ENCODE measurements at regions not wholly inside any gene's neighbourhood (a gene's known extent, or its start where the extent isn't known, plus 50 kb on each side); places are given as distances from the start of the nearest gene placed in this dataset.
"Not testable (repeated sequence)": the region's sequence is repeated elsewhere in the genome, so short reads cannot be mapped to it uniquely, and the experiment has no call there.

DNA sequence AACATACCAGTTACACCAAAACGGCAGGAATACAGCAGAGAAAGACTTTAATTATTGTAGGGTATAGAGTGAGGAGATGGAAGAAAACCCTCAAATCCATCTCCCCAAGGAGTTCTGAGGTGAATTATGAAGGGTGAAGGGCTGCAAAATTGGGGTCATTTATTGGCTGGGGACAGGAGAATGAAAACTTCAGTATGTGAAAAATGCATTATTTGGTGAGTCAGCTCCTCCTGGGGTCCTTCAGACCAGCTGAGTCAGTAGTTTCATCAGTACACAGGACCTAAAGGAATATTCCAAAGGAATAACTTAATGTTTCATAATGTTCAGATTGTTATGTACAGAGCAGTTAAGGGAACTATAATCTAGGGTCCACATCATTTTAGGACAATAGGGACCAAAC lies 566.0 kb downstream of the GBE1 start:
- Histone ChIP-seq H3K9me3 (no peaks in the 10 kb centered on the region), H3K27ac (no peak overlapping the region), H3K4me3 (no peak overlapping the region), H3K4me1 (no peaks in the 10 kb centered on the region), H3K4me2 (no peak overlapping the region)
- ChIA-PET POLR2A (no interaction called here), CTCF (interaction anchor here (0.6 kb wide), 1 partner anchor 795 kb away, joined by 4 read pairs; no protein-coding TSS in a partner anchor)
- DNase-seq (ENCODE audit: low read depth in 1 of 2, low spot score in 1 of 2) (no peak), ATAC-seq (no peak), FAIRE-seq (no peak)
- 16% methylated on average over 1 of the region's 1 CpG for WGBS (ENCODE audit: missing lambda C conversion rate)
- TF ChIP-seq ZFP36 (IDR thresholded peaks at IDR 0.05; ENCODE audit: borderline replicate concordance, partially characterized antibody): no peak
- peak; percentile 24 for TF ChIP-seq MAFK (IDR thresholded peaks at IDR 0.05; ENCODE audit: partially characterized antibody)

DNA sequence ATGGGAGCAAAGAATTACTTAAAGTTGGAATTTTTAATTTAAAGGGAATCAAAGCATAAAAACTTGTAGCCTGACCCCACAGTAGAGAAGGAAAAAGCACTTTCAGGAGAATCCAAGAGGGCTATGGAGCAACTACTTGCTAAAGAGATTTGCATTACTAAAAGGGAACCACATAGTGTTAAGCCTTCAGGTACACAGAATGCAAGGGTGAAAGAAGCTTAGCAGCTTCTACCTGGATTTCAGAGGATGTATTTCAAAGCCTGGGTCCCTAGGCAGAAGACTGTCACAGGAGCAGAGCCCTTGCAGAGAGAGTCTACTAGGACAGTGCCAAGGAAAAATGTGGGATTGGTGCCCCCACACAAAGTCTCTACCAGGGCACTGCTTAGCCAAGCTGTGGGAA lies 575.0 kb downstream of the GBE1 start:
- TF ChIP-seq MYC (IDR thresholded peaks at IDR 0.05; ENCODE audit: borderline replicate concordance, low read length) (no peak), TP53 (CRISPR knock-in tag; IDR thresholded peaks at IDR 0.05) (no peak), RAD21 (conservative IDR thresholded peaks at IDR 0.05 in 1 of 2, IDR thresholded peaks at IDR 0.05 in 1 of 2) (no peak), TFCP2L1 (CRISPR knock-in tag; IDR thresholded peaks at IDR 0.05) (no peak), POLR2AphosphoS2 (conservative IDR thresholded peaks at IDR 0.05; ENCODE audit: low read length) (no peak), KDM1A (IDR thresholded peaks at IDR 0.05; ENCODE audit: low read depth) (no peak), GATA3 (IDR thresholded peaks at IDR 0.05; ENCODE audit: borderline replicate concordance) (no peak), HDAC2 (IDR thresholded peaks at IDR 0.05) (no peak), BHLHE40 (IDR thresholded peaks at IDR 0.05; ENCODE audit: low read depth, low read length) (no peak)
- TF ChIP-seq, protein P1, sequence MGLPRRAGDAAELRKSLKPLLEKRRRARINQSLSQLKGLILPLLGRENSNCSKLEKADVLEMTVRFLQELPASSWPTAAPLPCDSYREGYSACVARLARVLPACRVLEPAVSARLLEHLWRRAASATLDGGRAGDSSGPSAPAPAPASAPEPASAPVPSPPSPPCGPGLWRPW (IDR thresholded peaks at IDR 0.05): no peak
- TF ChIP-seq, protein P2, sequence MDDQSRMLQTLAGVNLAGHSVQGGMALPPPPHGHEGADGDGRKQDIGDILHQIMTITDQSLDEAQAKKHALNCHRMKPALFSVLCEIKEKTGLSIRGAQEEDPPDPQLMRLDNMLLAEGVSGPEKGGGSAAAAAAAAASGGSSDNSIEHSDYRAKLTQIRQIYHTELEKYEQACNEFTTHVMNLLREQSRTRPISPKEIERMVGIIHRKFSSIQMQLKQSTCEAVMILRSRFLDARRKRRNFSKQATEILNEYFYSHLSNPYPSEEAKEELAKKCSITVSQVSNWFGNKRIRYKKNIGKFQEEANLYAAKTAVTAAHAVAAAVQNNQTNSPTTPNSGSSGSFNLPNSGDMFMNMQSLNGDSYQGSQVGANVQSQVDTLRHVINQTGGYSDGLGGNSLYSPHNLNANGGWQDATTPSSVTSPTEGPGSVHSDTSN (IDR thresholded peaks at IDR 0.05): no peak
- TF ChIP-seq, protein P3, sequence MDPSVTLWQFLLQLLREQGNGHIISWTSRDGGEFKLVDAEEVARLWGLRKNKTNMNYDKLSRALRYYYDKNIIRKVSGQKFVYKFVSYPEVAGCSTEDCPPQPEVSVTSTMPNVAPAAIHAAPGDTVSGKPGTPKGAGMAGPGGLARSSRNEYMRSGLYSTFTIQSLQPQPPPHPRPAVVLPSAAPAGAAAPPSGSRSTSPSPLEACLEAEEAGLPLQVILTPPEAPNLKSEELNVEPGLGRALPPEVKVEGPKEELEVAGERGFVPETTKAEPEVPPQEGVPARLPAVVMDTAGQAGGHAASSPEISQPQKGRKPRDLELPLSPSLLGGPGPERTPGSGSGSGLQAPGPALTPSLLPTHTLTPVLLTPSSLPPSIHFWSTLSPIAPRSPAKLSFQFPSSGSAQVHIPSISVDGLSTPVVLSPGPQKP (IDR thresholded peaks at IDR 0.05; ENCODE audit: low read depth, low read length): no peak
- TF ChIP-seq, protein P4, sequence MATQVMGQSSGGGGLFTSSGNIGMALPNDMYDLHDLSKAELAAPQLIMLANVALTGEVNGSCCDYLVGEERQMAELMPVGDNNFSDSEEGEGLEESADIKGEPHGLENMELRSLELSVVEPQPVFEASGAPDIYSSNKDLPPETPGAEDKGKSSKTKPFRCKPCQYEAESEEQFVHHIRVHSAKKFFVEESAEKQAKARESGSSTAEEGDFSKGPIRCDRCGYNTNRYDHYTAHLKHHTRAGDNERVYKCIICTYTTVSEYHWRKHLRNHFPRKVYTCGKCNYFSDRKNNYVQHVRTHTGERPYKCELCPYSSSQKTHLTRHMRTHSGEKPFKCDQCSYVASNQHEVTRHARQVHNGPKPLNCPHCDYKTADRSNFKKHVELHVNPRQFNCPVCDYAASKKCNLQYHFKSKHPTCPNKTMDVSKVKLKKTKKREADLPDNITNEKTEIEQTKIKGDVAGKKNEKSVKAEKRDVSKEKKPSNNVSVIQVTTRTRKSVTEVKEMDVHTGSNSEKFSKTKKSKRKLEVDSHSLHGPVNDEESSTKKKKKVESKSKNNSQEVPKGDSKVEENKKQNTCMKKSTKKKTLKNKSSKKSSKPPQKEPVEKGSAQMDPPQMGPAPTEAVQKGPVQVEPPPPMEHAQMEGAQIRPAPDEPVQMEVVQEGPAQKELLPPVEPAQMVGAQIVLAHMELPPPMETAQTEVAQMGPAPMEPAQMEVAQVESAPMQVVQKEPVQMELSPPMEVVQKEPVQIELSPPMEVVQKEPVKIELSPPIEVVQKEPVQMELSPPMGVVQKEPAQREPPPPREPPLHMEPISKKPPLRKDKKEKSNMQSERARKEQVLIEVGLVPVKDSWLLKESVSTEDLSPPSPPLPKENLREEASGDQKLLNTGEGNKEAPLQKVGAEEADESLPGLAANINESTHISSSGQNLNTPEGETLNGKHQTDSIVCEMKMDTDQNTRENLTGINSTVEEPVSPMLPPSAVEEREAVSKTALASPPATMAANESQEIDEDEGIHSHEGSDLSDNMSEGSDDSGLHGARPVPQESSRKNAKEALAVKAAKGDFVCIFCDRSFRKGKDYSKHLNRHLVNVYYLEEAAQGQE (IDR thresholded peaks at IDR 0.05): no peak
- no peak overlapping the region for H3K4me3 ChIP-seq
- FAIRE-seq (no peak), DNase-seq (ENCODE audit: low read depth in 1 of 2, low spot score in 1 of 2) (no peak), ATAC-seq (no peak)
- peaks cover 3% of the 10 kb centered on the region; the same call in 1 of the 3 replicates for H3K9me3 ChIP-seq
- POLR2A ChIA-PET: no interaction called here
- H3K4me1 ChIP-seq: no peaks in the 10 kb centered on the region
- no peak overlapping the region for H3K4me2 ChIP-seq
- no peak overlapping the region for H3K27ac ChIP-seq
- CTCF ChIA-PET: no interaction called here

DNA sequence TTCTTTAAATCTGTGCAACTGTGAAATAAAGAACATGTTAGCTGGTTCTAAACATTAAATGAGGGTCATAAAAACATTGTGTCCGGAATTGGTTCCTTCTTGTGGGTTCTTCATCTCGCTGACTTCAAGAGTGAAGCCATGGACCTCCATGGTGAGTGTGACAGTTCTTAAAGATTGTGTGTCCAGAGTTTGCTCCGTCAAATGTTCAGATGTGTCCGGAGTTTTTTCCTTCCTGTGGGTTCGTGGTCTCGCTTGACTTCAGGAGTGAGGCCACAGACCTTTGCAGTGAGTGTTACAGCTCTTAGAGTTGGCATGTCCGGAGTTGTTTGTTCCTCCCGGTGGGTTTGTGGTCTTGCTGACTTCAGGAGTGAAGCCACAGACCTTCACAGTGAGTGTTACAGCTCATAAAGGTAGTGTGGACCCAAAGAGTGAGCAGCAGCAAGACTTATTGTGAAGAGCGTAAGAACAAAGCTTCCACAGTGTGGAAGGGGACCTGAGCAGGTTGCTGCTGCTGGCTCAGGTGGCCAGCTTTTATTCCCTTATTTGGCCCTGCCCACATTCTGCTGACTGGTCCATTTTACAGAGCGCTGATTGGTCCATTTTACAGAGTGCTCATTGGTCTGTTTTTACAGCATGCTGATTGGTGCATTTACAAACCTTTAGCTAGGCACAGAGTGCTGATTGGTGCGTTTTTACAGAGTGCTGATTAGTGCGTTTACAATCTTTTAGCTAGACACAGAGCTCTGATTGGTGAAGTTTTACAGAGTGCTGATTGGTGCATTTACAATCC lies 579.2 kb downstream of the GBE1 start:
- DNase-seq (ENCODE audit: low read depth in 1 of 2, low spot score in 1 of 2); H3K4me1 ChIP-seq; H3K4me2 ChIP-seq; POLR2A ChIA-PET; H3K9me3 ChIP-seq; FAIRE-seq; ATAC-seq; CTCF ChIA-PET; H3K4me3 ChIP-seq; H3K27ac ChIP-seq: not testable (repeated sequence)
- TF ChIP-seq MAFK (IDR thresholded peaks at IDR 0.05; ENCODE audit: partially characterized antibody): peak; percentile 76
- WGBS (ENCODE audit: missing lambda C conversion rate): 26% methylated on average over 12 of the region's 12 CpGs

Data from A549 (cell line).